ENCODE measurements at regions not wholly inside any gene's neighbourhood (a gene's known extent, or its start where the extent isn't known, plus 50 kb on each side); places are given as distances from the start of the nearest gene placed in this dataset.

- FAIRE-seq = no peak
- H3K36me3 Mint-ChIP-seq (ENCODE audit: low read depth, unreplicated experiment) = no peaks in the 10 kb centered on the region
- H3K4me1 Mint-ChIP-seq (ENCODE audit: low read depth, unreplicated experiment) = no peaks in the 10 kb centered on the region
These were observed 57.2 kb upstream of the AFF2 start for GRCh38 chrX:148443216-148443615.

GRCh38 chrX:148448686-148449085 lies 51.7 kb upstream of the AFF2 start:
- H2AFZ ChIP-seq (ENCODE audit: low read depth, low read length) = no peak overlapping the region
- peak; percentile 87 for FAIRE-seq
- H3K27me3 Mint-ChIP-seq (ENCODE audit: low read depth, unreplicated experiment) = no peaks in the 10 kb centered on the region
- no peaks in the 10 kb centered on the region for H3K4me1 ChIP-seq (ENCODE audit: insufficient read depth, low read length)
- no peaks in the 10 kb centered on the region for H3K36me3 Mint-ChIP-seq (ENCODE audit: low read depth, unreplicated experiment)
- TF ChIP-seq EZH2 (IDR thresholded peaks at IDR 0.05; ENCODE audit: insufficient read depth, low read length) (no peak), CTCF (IDR thresholded peaks at IDR 0.05; ENCODE audit: insufficient read depth, low read depth, low read length) (no peak)
- no peaks in the 10 kb centered on the region for H3K27me3 ChIP-seq (ENCODE audit: insufficient read depth, low read length)
- no peaks in the 10 kb centered on the region for H3K36me3 ChIP-seq (ENCODE audit: insufficient read depth, low read length)
- no peak overlapping the region for H3K4me3 Mint-ChIP-seq (ENCODE audit: unreplicated experiment)
- no peaks in the 10 kb centered on the region for H3K79me2 ChIP-seq (ENCODE audit: insufficient read depth, low read length)
- no peak overlapping the region for H3K9ac ChIP-seq (ENCODE audit: low read length)
- no peaks in the 10 kb centered on the region for H3K4me1 Mint-ChIP-seq (ENCODE audit: low read depth, unreplicated experiment)
- DNase-seq (ENCODE audit: low read depth) = no peak
- no peaks in the 10 kb centered on the region for H3K9me3 ChIP-seq (ENCODE audit: insufficient read depth, low read depth, low read length)
- no peak overlapping the region for H3K4me2 ChIP-seq (ENCODE audit: low read length)
- H3K27ac ChIP-seq (ENCODE audit: low read depth, low read length) = no peak overlapping the region
- no peaks in the 10 kb centered on the region for H3K9me3 Mint-ChIP-seq (ENCODE audit: unreplicated experiment)
- no peaks in the 10 kb centered on the region for H4K20me1 ChIP-seq (ENCODE audit: insufficient read depth, low read length)
- H3K4me3 ChIP-seq (ENCODE audit: insufficient read depth, low read depth, low read length) = no peak overlapping the region
- no peak overlapping the region for H3K27ac Mint-ChIP-seq (ENCODE audit: unreplicated experiment)

More at GRCh38 chrX:148443216-148443615, 57.2 kb upstream of the AFF2 start:
- H3K9me3 ChIP-seq (ENCODE audit: insufficient read depth, low read depth, low read length) = no peaks in the 10 kb centered on the region
- no peaks in the 10 kb centered on the region for H4K20me1 ChIP-seq (ENCODE audit: insufficient read depth, low read length)
- H3K27me3 ChIP-seq (ENCODE audit: insufficient read depth, low read length) = no peaks in the 10 kb centered on the region
- peaks cover 2% of the 10 kb centered on the region for H3K9me3 Mint-ChIP-seq (ENCODE audit: unreplicated experiment)
- H3K27me3 Mint-ChIP-seq (ENCODE audit: low read depth, unreplicated experiment) = peaks cover 3% of the 10 kb centered on the region
- no peak overlapping the region for H3K4me2 ChIP-seq (ENCODE audit: low read length)
- DNase-seq (ENCODE audit: low read depth) = no peak
- H3K9ac ChIP-seq (ENCODE audit: low read length) = no peak overlapping the region
- TF ChIP-seq EZH2 (IDR thresholded peaks at IDR 0.05; ENCODE audit: insufficient read depth, low read length) = no peak
- no peak for TF ChIP-seq CTCF (IDR thresholded peaks at IDR 0.05; ENCODE audit: insufficient read depth, low read depth, low read length)
- no peaks in the 10 kb centered on the region for H3K4me1 ChIP-seq (ENCODE audit: insufficient read depth, low read length)
- H3K27ac ChIP-seq (ENCODE audit: low read depth, low read length) = no peak overlapping the region
- H3K27ac Mint-ChIP-seq (ENCODE audit: unreplicated experiment) = no peak overlapping the region
- H3K4me3 Mint-ChIP-seq (ENCODE audit: unreplicated experiment) = no peak overlapping the region
- no peak overlapping the region for H2AFZ ChIP-seq (ENCODE audit: low read depth, low read length)
- H3K36me3 ChIP-seq (ENCODE audit: insufficient read depth, low read length) = no peaks in the 10 kb centered on the region
- H3K4me3 ChIP-seq (ENCODE audit: insufficient read depth, low read depth, low read length) = no peak overlapping the region
- H3K79me2 ChIP-seq (ENCODE audit: insufficient read depth, low read length) = no peaks in the 10 kb centered on the region
